ENCODE measurements at regions not wholly inside any gene's neighbourhood (a gene's known extent, or its start where the extent isn't known, plus 50 kb on each side); places are given as distances from the start of the nearest gene placed in this dataset.

- ChIA-PET POLR2A (no interaction called here), RAD21 (ENCODE audit: low non-redundant PET in 1 of 2, low total read pairs in 2 of 2, uncharacterized antibody in 2 of 2, unreplicated experiment in 2 of 2) (no interaction called here), CTCF (no interaction called here)
- Histone ChIP-seq H3K27ac (ENCODE audit: low read depth, low read length) (no peak overlapping the region), H4K20me1 (ENCODE audit: insufficient read depth) (no peaks in the 10 kb centered on the region), H2AFZ (ENCODE audit: low read depth, low read length, poor library complexity, severe bottlenecking) (no peak overlapping the region), H3K36me3 (ENCODE audit: control insufficient read depth in 1 of 2, insufficient read depth in 2 of 2, low read length in 2 of 2) (no peaks in the 10 kb centered on the region), H3K9me2 (ENCODE audit: insufficient read depth) (no peaks in the 10 kb centered on the region), H3K27me3 (ENCODE audit: insufficient read depth, low read length) (no peaks in the 10 kb centered on the region), H3K79me2 (ENCODE audit: insufficient read depth, low read length) (no peaks in the 10 kb centered on the region), H3K9me3 (ENCODE audit: control insufficient read depth in 1 of 2, insufficient read depth in 1 of 2, low read depth in 1 of 2, low read length in 2 of 2) (no peaks in the 10 kb centered on the region), H3K4me1 (ENCODE audit: control insufficient read depth in 1 of 2, insufficient read depth in 2 of 2, low read length in 2 of 2) (no peaks in the 10 kb centered on the region; a peak in 2 of 4 replicates), H3K9ac (ENCODE audit: low read length) (no peak overlapping the region), H3K4me3 (replicated peaks in 1 of 2; ENCODE audit: low read depth in 1 of 2, low read length in 2 of 2) (no peak overlapping the region), H3K4me2 (ENCODE audit: low read length) (no peak overlapping the region)
- no peak for TF ChIP-seq EZH2phosphoT487 (IDR thresholded peaks at IDR 0.05; ENCODE audit: borderline replicate concordance)
- intact Hi-C loops (cut with micrococcal nuclease), result no loop called here
- DNase-seq (ENCODE audit: low read depth, low spot score), result no peak
- BruUV-seq (replicated peaks), result no TSS peak
- ATAC-seq, result no peak
These were observed 242.6 kb upstream of the SOX4 start for GRCh38 chr6:21350926-21351325.

GRCh38 chr6:21352131-21352530 lies 241.4 kb upstream of the SOX4 start:
- Histone ChIP-seq H3K4me1 (ENCODE audit: control insufficient read depth in 1 of 2, insufficient read depth in 2 of 2, low read length in 2 of 2) (no peaks in the 10 kb centered on the region; a peak in 2 of 4 replicates), H2AFZ (ENCODE audit: low read depth, low read length, poor library complexity, severe bottlenecking) (no peak overlapping the region), H3K9ac (ENCODE audit: low read length) (no peak overlapping the region), H3K27ac (ENCODE audit: low read depth, low read length) (no peak overlapping the region), H4K20me1 (ENCODE audit: insufficient read depth) (no peaks in the 10 kb centered on the region), H3K4me2 (ENCODE audit: low read length) (no peak overlapping the region), H3K79me2 (ENCODE audit: insufficient read depth, low read length) (no peaks in the 10 kb centered on the region), H3K4me3 (replicated peaks in 1 of 2; ENCODE audit: low read depth in 1 of 2, low read length in 2 of 2) (no peak overlapping the region), H3K9me2 (ENCODE audit: insufficient read depth) (no peaks in the 10 kb centered on the region), H3K36me3 (ENCODE audit: control insufficient read depth in 1 of 2, insufficient read depth in 2 of 2, low read length in 2 of 2) (no peaks in the 10 kb centered on the region), H3K27me3 (ENCODE audit: insufficient read depth, low read length) (no peaks in the 10 kb centered on the region), H3K9me3 (ENCODE audit: control insufficient read depth in 1 of 2, insufficient read depth in 1 of 2, low read depth in 1 of 2, low read length in 2 of 2) (no peaks in the 10 kb centered on the region)
- ATAC-seq (no peak), DNase-seq (ENCODE audit: low read depth, low spot score) (no peak)
- RAD21 ChIA-PET (ENCODE audit: low non-redundant PET in 1 of 2, low total read pairs in 2 of 2, uncharacterized antibody in 2 of 2, unreplicated experiment in 2 of 2), result no interaction called here
- POLR2A ChIA-PET, result no interaction called here
- no TSS peak for BruUV-seq (replicated peaks)
- no peak for TF ChIP-seq FOSL1 (IDR thresholded peaks at IDR 0.05; ENCODE audit: low read depth)
- no peak for TF ChIP-seq ZFX (IDR thresholded peaks at IDR 0.05)
- CTCF ChIA-PET, result no interaction called here
- intact Hi-C loops (cut with micrococcal nuclease), result no loop called here

- ChIA-PET CTCF (no interaction called here), POLR2A (no interaction called here), RAD21 (ENCODE audit: low non-redundant PET in 1 of 2, low total read pairs in 2 of 2, uncharacterized antibody in 2 of 2, unreplicated experiment in 2 of 2) (no interaction called here)
- intact Hi-C loops (cut with micrococcal nuclease), result no loop called here
- no peak overlapping the region for H3K4me2 ChIP-seq (ENCODE audit: low read length)
- H3K27me3 ChIP-seq (ENCODE audit: insufficient read depth, low read length), result no peaks in the 10 kb centered on the region
- TF ChIP-seq POLR2AphosphoS5 (IDR thresholded peaks at IDR 0.05; ENCODE audit: low read depth, low read length), result no peak
- no peak for TF ChIP-seq ELF1 (IDR thresholded peaks at IDR 0.05; ENCODE audit: borderline replicate concordance, low read depth)
- TF ChIP-seq RAD21 (IDR thresholded peaks at IDR 0.05; ENCODE audit: low read depth), result no peak
- no peak for TF ChIP-seq CBX3 (IDR thresholded peaks at IDR 0.05; ENCODE audit: low read depth)
- TF ChIP-seq POLR2A (IDR thresholded peaks at IDR 0.05; ENCODE audit: borderline replicate concordance, extremely low read depth, insufficient read depth, insufficient read length), result no peak
- no peak for TF ChIP-seq SIN3A (IDR thresholded peaks at IDR 0.05; ENCODE audit: low read depth)
- TF ChIP-seq EGR1 (IDR thresholded peaks at IDR 0.05; ENCODE audit: low read depth), result no peak
- no peak for TF ChIP-seq YY1 (IDR thresholded peaks at IDR 0.05; ENCODE audit: extremely low read depth, insufficient replicate concordance, low read depth, low read length)
- BruUV-seq (replicated peaks), result no TSS peak
- H3K9ac ChIP-seq (ENCODE audit: low read length), result no peak overlapping the region
- no peak overlapping the region for H3K27ac ChIP-seq (ENCODE audit: low read depth, low read length)
- H3K9me2 ChIP-seq (ENCODE audit: insufficient read depth), result no peaks in the 10 kb centered on the region
- no peaks in the 10 kb centered on the region for H3K4me1 ChIP-seq (ENCODE audit: control insufficient read depth in 1 of 2, insufficient read depth in 2 of 2, low read length in 2 of 2)
- DNase-seq (ENCODE audit: low read depth, low spot score) (no peak), ATAC-seq (no peak)
- H4K20me1 ChIP-seq (ENCODE audit: insufficient read depth), result no peaks in the 10 kb centered on the region
- no peak overlapping the region for H2AFZ ChIP-seq (ENCODE audit: low read depth, low read length, poor library complexity, severe bottlenecking)
- H3K79me2 ChIP-seq (ENCODE audit: insufficient read depth, low read length), result no peaks in the 10 kb centered on the region
- no peaks in the 10 kb centered on the region for H3K9me3 ChIP-seq (ENCODE audit: control insufficient read depth in 1 of 2, insufficient read depth in 1 of 2, low read depth in 1 of 2, low read length in 2 of 2)
- H3K36me3 ChIP-seq (ENCODE audit: control insufficient read depth in 1 of 2, insufficient read depth in 2 of 2, low read length in 2 of 2), result no peaks in the 10 kb centered on the region
- no peak overlapping the region for H3K4me3 ChIP-seq (replicated peaks in 1 of 2; ENCODE audit: low read depth in 1 of 2, low read length in 2 of 2)
These were observed 238.7 kb upstream of the SOX4 start for GRCh38 chr6:21354805-21355238.

Measured in HCT116 (cell line).